ENCODE measurements at regions not wholly inside any gene's neighbourhood (a gene's known extent, or its start where the extent isn't known, plus 50 kb on each side); places are given as distances from the start of the nearest gene placed in this dataset.

GRCh38 chr9:86534572-86535258 is 180.5 kb upstream of the TUT7 start:
- TF ChIP-seq CTCF (IDR thresholded peaks at IDR 0.05; ENCODE audit: insufficient read depth, low read depth, low read length) = no peak
- no peak for TF ChIP-seq EZH2 (IDR thresholded peaks at IDR 0.05; ENCODE audit: insufficient read depth, low read length)

All from astrocyte (in vitro differentiated cells and primary cell).